Loucy (cell line): ENCODE measurements at regions not wholly inside any gene's neighbourhood (a gene's known extent, or its start where the extent isn't known, plus 50 kb on each side); places are given as distances from the start of the nearest gene placed in this dataset.

Source experiments
- CTCF ChIP-seq: fragments of 200-600 bp; sonication (generic); conservative IDR thresholded peaks from 2 replicates; pipeline ENCODE4 v1.5.1; 2014; ENCODE audit warnings: mild to moderate bottlenecking, antibody characterized with exemption, low read length
- EZH2phosphoT487 ChIP-seq: fragments of 200-600 bp; IDR thresholded peaks from 2 replicates; pipeline ENCODE4 v1.6.1; 2018; ENCODE audit warnings: antibody characterized with exemption, mild to moderate bottlenecking, moderate library complexity, borderline replicate concordance

DNA sequence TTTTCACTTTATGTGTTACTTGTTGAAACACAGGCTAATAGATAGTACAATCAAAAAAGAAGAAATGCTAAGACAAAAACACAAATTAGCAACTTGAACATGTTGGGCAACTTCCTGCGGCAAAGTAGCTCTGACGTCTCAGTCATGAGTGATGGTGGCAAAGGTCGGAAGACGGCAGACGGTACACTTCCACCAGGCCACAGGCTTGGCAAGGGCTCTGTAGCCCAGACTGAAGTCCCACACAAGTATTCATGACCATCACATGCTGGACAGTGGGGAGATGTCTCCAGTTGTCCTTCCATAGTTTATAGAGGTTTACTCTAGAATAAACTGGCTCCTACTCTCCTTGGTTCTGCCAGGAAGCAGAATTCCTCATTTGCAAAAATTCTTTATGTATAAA, 831.3 kb downstream of the MTRR start:
- TF ChIP-seq CTCF (no peak), EZH2phosphoT487 (no peak)
